ENCODE measurements at regions not wholly inside any gene's neighbourhood (a gene's known extent, or its start where the extent isn't known, plus 50 kb on each side); places are given as distances from the start of the nearest gene placed in this dataset.

- H3K36me3 ChIP-seq (ENCODE audit: insufficient read depth), result no peaks in the 10 kb centered on the region
- H3K79me2 ChIP-seq (ENCODE audit: insufficient read depth, low read depth), result no peaks in the 10 kb centered on the region
- TF ChIP-seq CTCF (conservative IDR thresholded peaks at IDR 0.05; ENCODE audit: low read depth, low read length), result no peak
- H3K27me3 ChIP-seq (ENCODE audit: insufficient read depth, low read depth), result no peaks in the 10 kb centered on the region
- H3K4me3 ChIP-seq (IDR thresholded peaks at IDR 0.05; ENCODE audit: insufficient read depth, low read depth, low read length), result no peak overlapping the region
- no peaks in the 10 kb centered on the region for H3K4me1 ChIP-seq (ENCODE audit: low read depth, poor library complexity, severe bottlenecking)
- H3K9ac ChIP-seq, result no peak overlapping the region
- no peaks in the 10 kb centered on the region for H4K20me1 ChIP-seq (ENCODE audit: insufficient read depth)
- no peak overlapping the region for H2AFZ ChIP-seq (ENCODE audit: low read depth)
- no peak overlapping the region for H3K4me2 ChIP-seq
- H3K27ac ChIP-seq, result no peak overlapping the region
Measured at GRCh38 chr4:110268790-110269189, 70.4 kb upstream of the ELOVL6 start.

GRCh38 chr4:110268352-110268751 lies 69.9 kb upstream of the ELOVL6 start:
- no peak overlapping the region for H3K9ac ChIP-seq
- H4K20me1 ChIP-seq (ENCODE audit: insufficient read depth), result no peaks in the 10 kb centered on the region
- no peaks in the 10 kb centered on the region for H3K36me3 ChIP-seq (ENCODE audit: insufficient read depth)
- TF ChIP-seq CTCF (conservative IDR thresholded peaks at IDR 0.05; ENCODE audit: low read depth, low read length), result no peak
- H3K4me1 ChIP-seq (ENCODE audit: low read depth, poor library complexity, severe bottlenecking), result no peaks in the 10 kb centered on the region
- H3K79me2 ChIP-seq (ENCODE audit: insufficient read depth, low read depth), result no peaks in the 10 kb centered on the region
- H3K4me2 ChIP-seq, result no peak overlapping the region
- no peak overlapping the region for H2AFZ ChIP-seq (ENCODE audit: low read depth)
- no peaks in the 10 kb centered on the region for H3K27me3 ChIP-seq (ENCODE audit: insufficient read depth, low read depth)
- no peak overlapping the region for H3K4me3 ChIP-seq (IDR thresholded peaks at IDR 0.05; ENCODE audit: insufficient read depth, low read depth, low read length)
- no peak overlapping the region for H3K27ac ChIP-seq

GRCh38 chr4:110266136-110266535 lies 67.7 kb upstream of the ELOVL6 start:
- H3K27ac ChIP-seq, result no peak overlapping the region
- H3K27me3 ChIP-seq (ENCODE audit: insufficient read depth, low read depth), result no peaks in the 10 kb centered on the region
- no peak for TF ChIP-seq CTCF (conservative IDR thresholded peaks at IDR 0.05; ENCODE audit: low read depth, low read length)
- H2AFZ ChIP-seq (ENCODE audit: low read depth), result no peak overlapping the region
- H3K4me2 ChIP-seq, result no peak overlapping the region
- no peak overlapping the region for H3K4me3 ChIP-seq (IDR thresholded peaks at IDR 0.05; ENCODE audit: insufficient read depth, low read depth, low read length)
- H3K79me2 ChIP-seq (ENCODE audit: insufficient read depth, low read depth), result no peaks in the 10 kb centered on the region
- no peaks in the 10 kb centered on the region for H4K20me1 ChIP-seq (ENCODE audit: insufficient read depth)
- no peaks in the 10 kb centered on the region for H3K4me1 ChIP-seq (ENCODE audit: low read depth, poor library complexity, severe bottlenecking)
- H3K9ac ChIP-seq, result no peak overlapping the region
- H3K36me3 ChIP-seq (ENCODE audit: insufficient read depth), result no peaks in the 10 kb centered on the region

GRCh38 chr4:110265001-110265400 lies 66.6 kb upstream of the ELOVL6 start:
- Histone ChIP-seq H4K20me1 (ENCODE audit: insufficient read depth) (no peaks in the 10 kb centered on the region), H3K27ac (no peak overlapping the region; the same call in 1 of the 2 replicates), H2AFZ (ENCODE audit: low read depth) (no peak overlapping the region), H3K9ac (no peak overlapping the region), H3K4me3 (IDR thresholded peaks at IDR 0.05; ENCODE audit: insufficient read depth, low read depth, low read length) (no peak overlapping the region), H3K4me1 (ENCODE audit: low read depth, poor library complexity, severe bottlenecking) (no peaks in the 10 kb centered on the region), H3K36me3 (ENCODE audit: insufficient read depth) (no peaks in the 10 kb centered on the region), H3K4me2 (no peak overlapping the region), H3K27me3 (ENCODE audit: insufficient read depth, low read depth) (no peaks in the 10 kb centered on the region), H3K79me2 (ENCODE audit: insufficient read depth, low read depth) (no peaks in the 10 kb centered on the region)
- TF ChIP-seq CTCF (conservative IDR thresholded peaks at IDR 0.05; ENCODE audit: low read depth, low read length), result no peak

Measured in KMS-11 (cell line).